Frontal cortex (tissue), 3 donors: ENCODE measurements at regions not wholly inside any gene's neighbourhood (a gene's known extent, or its start where the extent isn't known, plus 50 kb on each side); places are given as distances from the start of the nearest gene placed in this dataset.
A peak's percentile ranks its signal among the peaks of the same experiment; 100 is the strongest.

Source experiments
- DNase-seq, 2 donors: peaks; one replicate each; pipeline ENCODE4 v3.0.0; 2012; ENCODE audit warnings: low spot score in 2 of 2
- FAIRE-seq: peaks from 2 replicates; lab custom pipeline; 2012; peaks lifted over from hg19 to GRCh38; lab: Jason Lieb, UNC
- donor health status: control.
- donor health status: control.
- donor health status: control.

- DNase-seq (no peak), FAIRE-seq (no peak)
Measured at GRCh38 chr17:73936908-73937627, 266.4 kb upstream of the RPL38 start.

- FAIRE-seq, result no peak
Measured at GRCh38 chr17:73938706-73939105, 264.8 kb upstream of the RPL38 start.

GRCh38 chr17:73939806-73940205 lies 263.7 kb upstream of the RPL38 start:
- FAIRE-seq (no peak), DNase-seq (no peak)

More at GRCh38 chr17:73938706-73939105, 264.8 kb upstream of the RPL38 start:
- no peak for DNase-seq

DNA sequence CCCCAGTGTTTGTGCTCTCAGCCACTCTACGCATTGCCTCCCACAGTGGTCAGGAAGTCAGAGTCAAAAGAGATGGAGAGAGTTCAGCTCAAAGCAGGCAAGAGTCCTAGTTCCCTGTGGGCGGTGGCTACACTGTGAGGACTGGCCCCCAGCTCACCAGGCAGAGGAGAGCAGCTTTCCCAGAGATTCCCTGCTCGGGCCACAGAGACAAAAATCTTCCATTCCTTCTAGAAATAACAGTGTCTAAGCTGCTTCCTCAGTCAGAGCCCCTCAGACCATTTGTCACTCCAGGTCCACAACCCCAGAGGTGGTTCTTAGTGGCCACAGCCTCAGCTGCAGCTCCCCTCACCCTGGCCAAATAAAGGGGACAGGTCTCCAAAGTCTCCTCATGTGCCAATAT lies 263.0 kb upstream of the RPL38 start:
- DNase-seq (no peak), FAIRE-seq (no peak)

- DNase-seq (no peak), FAIRE-seq (no peak)
Measured at GRCh38 chr17:73941919-73942530, 261.5 kb upstream of the RPL38 start.

- FAIRE-seq (no peak), DNase-seq (no peak)
Measured at GRCh38 chr17:73942703-73943415, 260.6 kb upstream of the RPL38 start.

DNA sequence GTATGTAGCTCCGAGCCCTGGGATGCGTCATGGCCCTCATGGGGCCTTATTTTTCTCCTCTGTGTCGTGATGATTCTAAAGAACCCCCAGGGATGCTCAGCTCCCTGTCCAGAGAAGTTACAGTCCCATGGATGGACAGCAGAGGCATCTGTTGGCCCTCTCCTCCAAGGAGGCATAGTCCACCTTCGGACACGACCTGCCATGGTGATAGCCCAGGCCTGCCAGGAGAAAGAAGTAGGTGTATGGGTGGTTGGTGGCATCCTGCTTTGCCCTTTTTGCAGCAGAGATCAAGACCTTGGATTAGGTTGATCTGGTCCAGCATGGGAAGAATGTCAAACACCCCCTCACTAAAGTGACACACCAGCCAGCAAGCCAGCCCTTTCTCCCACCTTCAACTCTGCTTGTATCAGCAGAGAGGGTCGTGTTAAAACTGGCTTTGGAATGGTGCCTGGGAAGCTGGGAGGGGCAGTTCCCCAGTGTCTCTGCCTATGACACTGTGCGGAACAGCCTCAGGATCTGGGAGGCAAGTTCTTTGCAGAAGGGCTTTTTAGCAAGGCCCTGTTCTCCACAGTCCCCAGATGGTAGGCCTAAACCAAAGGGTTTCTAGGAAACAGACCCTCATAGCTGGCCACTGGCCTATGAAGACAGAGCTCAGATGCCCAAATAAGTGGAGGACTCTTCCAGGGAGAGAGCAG lies 259.9 kb upstream of the RPL38 start:
- FAIRE-seq, result no peak

DNA sequence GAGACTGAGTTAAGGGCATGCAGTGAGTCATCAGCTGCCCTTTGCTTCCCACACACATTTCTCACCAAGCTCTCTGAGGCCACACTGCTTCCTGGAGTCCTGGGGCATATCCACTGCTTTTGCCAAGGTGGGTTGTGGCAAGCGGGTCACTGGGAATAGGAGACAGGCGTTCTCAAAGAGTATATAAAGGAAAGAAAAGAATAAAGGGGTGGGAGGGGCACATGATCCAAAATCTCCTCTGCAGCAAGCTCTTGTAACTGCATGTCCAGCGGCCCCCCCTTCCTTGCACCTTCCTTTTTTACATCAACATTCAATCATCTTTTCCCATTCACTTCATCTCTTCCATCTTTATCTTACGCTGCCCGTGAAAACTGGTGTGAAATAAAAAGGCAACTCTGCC lies 259.1 kb upstream of the RPL38 start:
- FAIRE-seq (no peak), DNase-seq (no peak)

More for the DNA sequence above, 259.9 kb upstream of the RPL38 start:
- DNase-seq, result no peak

DNA sequence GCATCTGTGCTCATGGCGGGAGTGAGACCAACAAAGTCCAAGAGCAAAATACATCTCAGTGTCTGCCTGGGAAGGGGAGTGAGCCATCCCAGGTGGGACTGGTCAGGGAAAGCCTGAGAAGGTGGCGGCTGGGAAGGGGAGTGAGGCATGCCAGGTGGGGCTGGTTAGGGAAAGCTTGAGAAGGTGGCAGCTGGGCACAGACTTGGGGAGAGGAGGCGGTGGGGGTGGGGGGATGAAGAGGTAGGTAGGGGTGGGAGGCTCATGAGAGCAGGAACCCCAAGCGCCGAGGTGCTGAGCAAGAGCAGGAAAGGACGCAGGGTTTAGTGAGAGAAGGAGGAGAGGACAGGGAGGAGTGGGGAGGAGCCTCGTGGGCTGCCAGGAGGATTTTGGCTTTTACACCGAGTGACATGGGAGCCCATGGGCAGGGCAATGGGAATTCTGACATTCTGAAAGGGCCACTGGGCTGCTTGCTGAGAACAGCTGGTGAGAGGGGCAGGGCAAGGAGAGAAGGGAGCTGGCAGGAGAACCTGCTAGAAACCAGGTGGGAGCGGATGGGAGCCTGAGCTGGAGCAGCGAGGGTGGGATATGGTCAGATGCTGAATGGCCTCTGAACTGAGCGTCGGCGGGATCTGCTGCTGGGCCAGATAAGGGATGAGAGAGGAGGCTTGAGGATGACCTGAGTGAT lies 256.1 kb upstream of the RPL38 start:
- no peak for DNase-seq
- no peak for FAIRE-seq

- FAIRE-seq, result no peak
- DNase-seq, result no peak
Measured at GRCh38 chr17:73947966-73948355, 255.5 kb upstream of the RPL38 start.

GRCh38 chr17:73949903-73950592 lies 253.4 kb upstream of the RPL38 start:
- DNase-seq, result no peak
- FAIRE-seq, result no peak

GRCh38 chr17:73950593-73950914 lies 252.9 kb upstream of the RPL38 start:
- FAIRE-seq, result no peak
- DNase-seq, result no peak

GRCh38 chr17:73952082-73952479 lies 251.4 kb upstream of the RPL38 start:
- FAIRE-seq (no peak), DNase-seq (peak; percentile 48 to 62)

GRCh38 chr17:73952480-73953205 lies 250.8 kb upstream of the RPL38 start:
- no peak for FAIRE-seq
- peak; percentile 64 to 74 for DNase-seq

GRCh38 chr17:73953206-73954033 lies 250.1 kb upstream of the RPL38 start:
- no peak for DNase-seq
- peak; percentile 53 for FAIRE-seq

DNA sequence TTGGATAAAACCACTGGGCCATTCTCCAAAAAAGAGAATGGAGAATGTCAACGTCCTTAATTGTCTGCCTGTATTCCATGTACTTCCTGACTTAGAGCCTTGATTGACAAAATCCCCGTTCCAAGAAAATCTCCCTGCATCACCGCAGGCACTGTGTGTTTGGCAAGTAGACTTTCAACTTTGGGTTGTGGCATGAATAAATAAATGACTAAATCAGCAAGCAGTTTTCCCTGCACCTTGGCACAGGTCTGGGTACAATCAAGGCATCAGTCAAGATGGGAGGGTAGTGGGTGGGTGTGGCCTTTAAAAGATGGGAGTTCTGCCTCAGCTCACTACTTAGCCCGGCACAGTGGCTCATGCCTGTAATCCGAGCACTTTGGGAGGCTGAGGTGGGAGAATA lies 248.5 kb upstream of the RPL38 start:
- FAIRE-seq, result no peak

GRCh38 chr17:73955616-73956015 lies 247.9 kb upstream of the RPL38 start:
- DNase-seq (no peak), FAIRE-seq (no peak)

More for the DNA sequence above, 248.5 kb upstream of the RPL38 start:
- no peak for DNase-seq

GRCh38 chr17:73956169-73956568 lies 247.3 kb upstream of the RPL38 start:
- DNase-seq (no peak), FAIRE-seq (no peak)
